Right lobe of liver (tissue), 4 donors: ENCODE measurements at regions not wholly inside any gene's neighbourhood (a gene's known extent, or its start where the extent isn't known, plus 50 kb on each side); places are given as distances from the start of the nearest gene placed in this dataset.

Experiments used
- POLR2A ChIP-seq: fragments of 450-650 bp; IDR thresholded peaks from one replicate; pipeline ENCODE4 v1.6.1; 2017; ENCODE audit warnings: antibody characterized with exemption, mild to moderate bottlenecking
- TF ChIP-seq, protein P1 (sequence below), 4 donors: fragments of 200-600 bp in 3 of 4; fragments of 450-650 bp in 1 of 4; IDR thresholded peaks; one replicate each; pipeline versions ENCODE4 v1.5.1 to v1.8.0; 2016 to 2022; ENCODE audit warnings: antibody characterized with exemption in 4 of 4, mild to moderate bottlenecking in 2 of 4
- donor health status: DM: no; HTN: no; CAD: no.
- donor health status: DM: no; HTN: no; CAD: no.
- donor health status: DM: no; HTN: yes; CAD: no.

DNA sequence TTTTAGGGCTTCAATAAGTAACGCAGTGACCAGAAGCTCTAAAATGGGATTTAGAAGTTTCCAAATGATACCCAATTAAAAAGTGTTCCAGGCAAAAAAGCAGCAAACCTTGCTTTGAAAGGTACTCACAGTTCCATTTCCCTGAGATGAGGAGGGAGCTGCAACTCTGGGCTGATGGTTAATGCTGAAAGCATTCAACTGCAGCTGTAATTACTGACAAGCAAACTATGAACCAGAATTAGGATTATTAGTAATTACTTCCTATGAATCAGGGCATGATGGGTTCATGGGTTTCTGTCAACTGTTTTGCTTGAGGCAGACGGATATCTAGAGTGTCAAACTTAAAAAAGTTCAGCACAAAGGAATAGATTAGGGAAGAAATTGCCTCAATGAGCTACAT is 357.4 kb downstream of the STIM2 start:
- TF ChIP-seq, protein P1, sequence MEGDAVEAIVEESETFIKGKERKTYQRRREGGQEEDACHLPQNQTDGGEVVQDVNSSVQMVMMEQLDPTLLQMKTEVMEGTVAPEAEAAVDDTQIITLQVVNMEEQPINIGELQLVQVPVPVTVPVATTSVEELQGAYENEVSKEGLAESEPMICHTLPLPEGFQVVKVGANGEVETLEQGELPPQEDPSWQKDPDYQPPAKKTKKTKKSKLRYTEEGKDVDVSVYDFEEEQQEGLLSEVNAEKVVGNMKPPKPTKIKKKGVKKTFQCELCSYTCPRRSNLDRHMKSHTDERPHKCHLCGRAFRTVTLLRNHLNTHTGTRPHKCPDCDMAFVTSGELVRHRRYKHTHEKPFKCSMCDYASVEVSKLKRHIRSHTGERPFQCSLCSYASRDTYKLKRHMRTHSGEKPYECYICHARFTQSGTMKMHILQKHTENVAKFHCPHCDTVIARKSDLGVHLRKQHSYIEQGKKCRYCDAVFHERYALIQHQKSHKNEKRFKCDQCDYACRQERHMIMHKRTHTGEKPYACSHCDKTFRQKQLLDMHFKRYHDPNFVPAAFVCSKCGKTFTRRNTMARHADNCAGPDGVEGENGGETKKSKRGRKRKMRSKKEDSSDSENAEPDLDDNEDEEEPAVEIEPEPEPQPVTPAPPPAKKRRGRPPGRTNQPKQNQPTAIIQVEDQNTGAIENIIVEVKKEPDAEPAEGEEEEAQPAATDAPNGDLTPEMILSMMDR (IDR thresholded peaks at IDR 0.05) = no peak
- no peak for TF ChIP-seq POLR2A
